Nephron progenitor cell (in vitro differentiated cells): ENCODE measurements at regions not wholly inside any gene's neighbourhood (a gene's known extent, or its start where the extent isn't known, plus 50 kb on each side); places are given as distances from the start of the nearest gene placed in this dataset.

ENCODE experiments used
- DNase-seq: peaks from one replicate; pipeline ENCODE4 v3.0.0; 2021
- H3K27ac Mint-ChIP-seq: 2 replicates; pipeline ENCODE4 v1.8.0; 2021; ENCODE audit warnings: mild to moderate bottlenecking, moderate library complexity, mixed read lengths
- H3K27me3 Mint-ChIP-seq: 2 replicates; pipeline ENCODE4 v1.8.0; 2021; ENCODE audit warnings: mild to moderate bottlenecking, low read depth, mixed read lengths; ENCODE audit not compliant: poor library complexity
- H3K36me3 Mint-ChIP-seq: 2 replicates; pipeline ENCODE4 v1.8.0; 2021; ENCODE audit warnings: low read depth, mixed read lengths
- H3K4me1 Mint-ChIP-seq: 2 replicates; pipeline ENCODE4 v1.8.0; 2021; ENCODE audit warnings: mixed read lengths
- H3K4me3 Mint-ChIP-seq: 2 replicates; pipeline ENCODE4 v1.8.0; 2021; ENCODE audit warnings: mild to moderate bottlenecking, moderate library complexity, mixed read lengths
- H3K9me3 Mint-ChIP-seq: 2 replicates; pipeline ENCODE4 v1.8.0; 2021; ENCODE audit warnings: mild to moderate bottlenecking, moderate library complexity, mixed read lengths
- TF ChIP-seq, protein P1 (sequence below): fragments of 200-600 bp; sonication (generic); IDR thresholded peaks from 2 replicates; pipeline ENCODE4 v1.5.0; 2021; ENCODE audit warnings: antibody characterized with exemption

DNA sequence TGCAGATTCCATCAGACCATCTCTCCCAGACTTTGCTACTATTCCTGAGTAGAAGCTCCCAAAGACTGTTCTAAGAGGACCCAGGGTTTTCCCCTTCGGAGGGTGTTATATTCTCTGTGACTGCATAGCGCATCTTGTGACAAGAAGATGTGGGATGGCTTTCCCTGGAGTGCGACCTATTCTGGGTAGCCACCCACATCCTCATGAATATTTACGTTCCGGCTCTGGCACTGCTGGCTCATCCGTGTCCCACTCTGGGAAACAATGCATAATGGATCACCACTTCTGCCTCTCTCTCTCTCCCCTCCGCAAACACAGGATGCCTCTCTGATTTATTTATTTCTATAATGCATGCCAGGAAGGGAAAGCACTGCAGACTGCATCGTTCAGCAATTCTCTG, 166.1 kb downstream of the PYDC2 start:
- Mint-ChIP-seq H3K27me3 (peaks cover 8% of the 10 kb centered on the region), H3K9me3 (no peaks in the 10 kb centered on the region), H3K36me3 (no peaks in the 10 kb centered on the region), H3K27ac (no peak overlapping the region), H3K4me1 (no peaks in the 10 kb centered on the region), H3K4me3 (no peak overlapping the region)
- no peak for DNase-seq
- TF ChIP-seq, protein P1, sequence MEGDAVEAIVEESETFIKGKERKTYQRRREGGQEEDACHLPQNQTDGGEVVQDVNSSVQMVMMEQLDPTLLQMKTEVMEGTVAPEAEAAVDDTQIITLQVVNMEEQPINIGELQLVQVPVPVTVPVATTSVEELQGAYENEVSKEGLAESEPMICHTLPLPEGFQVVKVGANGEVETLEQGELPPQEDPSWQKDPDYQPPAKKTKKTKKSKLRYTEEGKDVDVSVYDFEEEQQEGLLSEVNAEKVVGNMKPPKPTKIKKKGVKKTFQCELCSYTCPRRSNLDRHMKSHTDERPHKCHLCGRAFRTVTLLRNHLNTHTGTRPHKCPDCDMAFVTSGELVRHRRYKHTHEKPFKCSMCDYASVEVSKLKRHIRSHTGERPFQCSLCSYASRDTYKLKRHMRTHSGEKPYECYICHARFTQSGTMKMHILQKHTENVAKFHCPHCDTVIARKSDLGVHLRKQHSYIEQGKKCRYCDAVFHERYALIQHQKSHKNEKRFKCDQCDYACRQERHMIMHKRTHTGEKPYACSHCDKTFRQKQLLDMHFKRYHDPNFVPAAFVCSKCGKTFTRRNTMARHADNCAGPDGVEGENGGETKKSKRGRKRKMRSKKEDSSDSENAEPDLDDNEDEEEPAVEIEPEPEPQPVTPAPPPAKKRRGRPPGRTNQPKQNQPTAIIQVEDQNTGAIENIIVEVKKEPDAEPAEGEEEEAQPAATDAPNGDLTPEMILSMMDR = no peak

DNA sequence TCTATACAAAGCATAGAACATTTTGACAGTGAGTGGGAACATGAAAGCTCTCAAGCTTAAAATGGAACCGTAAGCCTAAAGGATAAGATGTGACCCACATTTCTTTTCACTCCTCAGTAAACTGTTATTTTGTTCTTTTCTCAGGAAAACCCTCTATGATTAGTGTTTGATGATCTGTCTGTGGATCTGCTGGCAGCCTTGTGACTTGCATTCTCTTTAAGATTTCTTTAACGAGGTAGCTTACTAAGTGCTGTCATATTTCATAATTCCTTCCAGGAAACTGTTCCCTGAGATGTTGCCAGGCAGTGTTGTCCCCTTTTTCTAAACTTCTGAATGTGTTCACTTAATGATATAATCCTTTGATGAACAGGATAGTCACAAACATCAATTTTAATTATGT, 167.6 kb downstream of the PYDC2 start:
- DNase-seq = no peak
- H3K27ac Mint-ChIP-seq = no peak overlapping the region
- H3K36me3 Mint-ChIP-seq = no peaks in the 10 kb centered on the region
- TF ChIP-seq, protein P1 = no peak
- H3K27me3 Mint-ChIP-seq = peaks cover 5% of the 10 kb centered on the region
- no peaks in the 10 kb centered on the region for H3K9me3 Mint-ChIP-seq
- H3K4me1 Mint-ChIP-seq = no peaks in the 10 kb centered on the region
- no peak overlapping the region for H3K4me3 Mint-ChIP-seq

DNA sequence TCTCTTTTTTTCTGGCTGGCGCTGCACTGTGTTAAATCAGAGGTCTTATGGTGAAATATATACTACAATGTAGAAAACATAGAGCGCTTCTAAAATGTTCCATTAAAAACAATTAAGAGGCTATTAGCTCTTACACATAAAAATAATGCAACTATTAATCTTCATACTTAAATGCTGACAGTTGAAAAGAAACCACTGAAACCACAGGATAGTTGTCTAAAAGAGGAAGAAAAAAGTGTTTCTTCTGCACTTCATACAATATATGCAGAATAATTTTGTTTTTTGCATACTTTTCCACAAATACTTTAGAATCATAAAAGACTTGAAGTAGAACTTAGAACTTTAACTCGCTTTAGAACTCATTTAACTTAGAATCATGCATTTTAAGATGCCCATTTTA, 170.5 kb downstream of the PYDC2 start:
- no peak overlapping the region for H3K27ac Mint-ChIP-seq
- H3K4me1 Mint-ChIP-seq = no peaks in the 10 kb centered on the region
- no peaks in the 10 kb centered on the region for H3K36me3 Mint-ChIP-seq
- H3K9me3 Mint-ChIP-seq = no peaks in the 10 kb centered on the region
- peaks cover 5% of the 10 kb centered on the region for H3K27me3 Mint-ChIP-seq
- DNase-seq = no peak
- H3K4me3 Mint-ChIP-seq = no peak overlapping the region
- TF ChIP-seq, protein P1 = no peak

DNA sequence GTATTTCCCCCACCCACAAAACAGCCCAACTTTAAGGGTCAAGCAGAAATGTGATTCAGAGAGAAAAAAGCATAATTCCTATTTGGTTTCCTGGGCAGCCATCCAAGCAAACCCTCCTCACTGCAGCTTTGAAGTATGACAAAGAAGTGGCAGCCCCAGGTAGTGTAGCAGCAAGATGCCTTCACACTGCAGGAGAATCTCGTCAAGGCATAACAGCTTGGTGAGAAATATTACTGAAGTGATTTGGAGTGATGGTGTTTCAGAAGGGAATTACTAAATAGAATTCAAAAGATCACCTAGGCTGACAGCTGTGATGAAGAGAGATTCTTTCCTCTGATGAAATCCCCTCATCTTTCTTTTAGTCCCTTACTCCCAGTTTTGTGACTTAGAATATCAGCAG, 173.9 kb downstream of the PYDC2 start:
- H3K27me3 Mint-ChIP-seq = no peaks in the 10 kb centered on the region
- no peaks in the 10 kb centered on the region for H3K9me3 Mint-ChIP-seq
- H3K27ac Mint-ChIP-seq = no peak overlapping the region
- no peaks in the 10 kb centered on the region for H3K36me3 Mint-ChIP-seq
- no peak for DNase-seq
- H3K4me1 Mint-ChIP-seq = no peaks in the 10 kb centered on the region
- H3K4me3 Mint-ChIP-seq = no peak overlapping the region
- TF ChIP-seq, protein P1 = no peak

DNA sequence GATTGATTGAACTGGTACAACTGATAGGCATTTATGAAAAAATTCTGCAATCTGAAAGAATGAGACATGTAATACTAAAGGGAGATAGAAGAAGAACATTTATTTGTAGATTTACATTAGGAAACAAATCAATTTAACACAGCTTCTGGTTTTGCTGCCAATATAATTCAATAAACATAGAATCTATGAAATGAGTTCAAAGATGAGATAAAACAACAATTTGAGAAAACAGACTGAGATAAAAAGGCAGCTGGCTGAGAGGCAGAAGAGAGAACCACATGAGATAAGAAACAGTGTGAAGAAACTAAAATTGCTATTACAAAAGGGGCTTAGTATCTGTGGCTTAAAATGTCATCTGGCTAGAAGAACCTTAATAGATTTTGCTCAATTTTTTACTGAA, 176.6 kb downstream of the PYDC2 start:
- Mint-ChIP-seq H3K27me3 (no peaks in the 10 kb centered on the region), H3K4me1 (no peaks in the 10 kb centered on the region), H3K9me3 (no peaks in the 10 kb centered on the region), H3K4me3 (no peak overlapping the region), H3K36me3 (no peaks in the 10 kb centered on the region), H3K27ac (no peak overlapping the region)
- DNase-seq = no peak
- TF ChIP-seq, protein P1 = no peak

DNA sequence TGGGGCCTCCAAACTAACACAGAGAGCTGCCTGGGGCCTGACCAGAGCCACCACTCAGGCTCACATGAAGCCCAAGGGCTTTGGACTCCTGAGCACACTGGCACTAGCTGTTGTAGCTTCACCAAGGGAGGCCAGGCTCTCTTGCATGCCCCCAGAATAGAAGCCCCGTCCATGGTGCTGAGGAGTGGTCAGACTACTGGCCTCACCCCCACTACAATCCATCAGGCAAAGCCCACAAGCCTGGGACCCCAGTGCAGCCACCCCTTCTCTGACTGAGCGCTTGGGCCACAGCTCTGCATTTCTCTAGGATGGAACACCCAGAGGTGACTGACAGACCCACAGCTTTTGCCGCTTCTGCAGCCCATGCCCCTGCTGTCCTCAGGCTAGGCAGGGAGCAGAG, 180.8 kb downstream of the PYDC2 start:
- Mint-ChIP-seq H3K9me3 (peaks cover 10% of the 10 kb centered on the region), H3K4me3 (no peak overlapping the region), H3K27ac (no peak overlapping the region), H3K36me3 (peaks cover 6% of the 10 kb centered on the region), H3K27me3 (no peaks in the 10 kb centered on the region), H3K4me1 (no peaks in the 10 kb centered on the region)
- TF ChIP-seq, protein P1 = no peak
- DNase-seq = peak; percentile 3
